ENCODE measurements at regions not wholly inside any gene's neighbourhood (a gene's known extent, or its start where the extent isn't known, plus 50 kb on each side); places are given as distances from the start of the nearest gene placed in this dataset.
"Not testable (repeated sequence)": the region's sequence is repeated elsewhere in the genome, so short reads cannot be mapped to it uniquely, and the experiment has no call there.

DNA sequence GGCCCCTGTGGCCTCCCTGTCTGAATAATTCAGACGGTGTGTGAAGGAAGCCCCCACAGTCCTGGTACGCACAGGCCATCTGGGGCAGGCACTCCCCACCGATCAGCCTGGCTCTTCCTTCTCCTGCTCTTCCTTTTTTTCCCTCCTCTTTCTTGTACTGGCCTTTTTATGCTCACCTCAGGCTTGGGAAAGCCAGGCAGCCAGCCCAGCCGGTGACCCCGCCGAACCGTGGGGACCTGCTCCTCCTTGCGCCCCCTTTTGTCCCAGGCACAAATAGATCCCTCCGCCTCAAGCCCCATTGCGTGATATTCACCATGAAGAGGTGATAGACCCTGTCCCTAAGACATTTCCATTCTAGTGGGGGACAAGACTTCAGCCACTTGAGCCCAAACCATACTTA lies 80.2 kb upstream of the BRD7 start:
- no peak for DNase-seq

DNA sequence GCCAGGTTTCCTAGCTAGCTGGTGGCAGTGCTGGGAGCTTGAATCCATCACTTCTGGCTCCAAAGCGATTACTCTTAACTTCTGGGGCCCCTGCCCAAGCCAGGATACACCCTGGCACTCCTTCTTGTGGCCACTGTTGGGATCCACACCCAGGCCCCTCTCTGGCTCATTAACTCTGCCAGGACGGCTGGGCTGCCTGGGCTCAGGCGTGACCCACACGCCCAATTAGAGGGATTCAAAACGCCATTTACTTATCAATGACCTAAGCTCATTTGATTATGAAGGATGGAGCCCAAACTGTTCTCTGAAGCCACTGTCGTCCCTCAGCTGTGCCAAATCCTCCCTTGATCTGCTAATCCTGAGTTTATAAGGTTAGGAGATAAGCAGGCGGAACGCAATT lies 79.7 kb upstream of the BRD7 start:
- DNase-seq: no peak

DNA sequence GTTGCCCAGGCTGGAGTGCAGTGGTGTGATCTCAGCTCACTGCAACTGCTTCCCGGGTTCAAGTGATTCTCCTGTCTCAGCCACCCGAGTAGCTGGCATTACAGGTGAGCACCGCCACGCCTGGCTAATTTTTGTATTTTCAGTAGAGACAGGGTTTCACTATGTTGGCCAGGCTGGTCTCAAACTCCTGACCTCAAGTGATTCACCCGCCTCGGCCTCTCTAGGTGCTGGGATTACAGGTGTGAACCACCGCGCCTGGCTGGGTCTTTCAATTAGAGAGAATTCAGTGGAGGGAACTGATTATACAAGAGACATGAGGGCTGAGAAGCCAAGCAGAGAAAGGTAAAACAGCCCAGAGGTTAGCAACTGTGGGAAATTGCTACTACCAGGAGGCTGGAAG lies 78.6 kb upstream of the BRD7 start:
- DNase-seq: not testable (repeated sequence)

DNA sequence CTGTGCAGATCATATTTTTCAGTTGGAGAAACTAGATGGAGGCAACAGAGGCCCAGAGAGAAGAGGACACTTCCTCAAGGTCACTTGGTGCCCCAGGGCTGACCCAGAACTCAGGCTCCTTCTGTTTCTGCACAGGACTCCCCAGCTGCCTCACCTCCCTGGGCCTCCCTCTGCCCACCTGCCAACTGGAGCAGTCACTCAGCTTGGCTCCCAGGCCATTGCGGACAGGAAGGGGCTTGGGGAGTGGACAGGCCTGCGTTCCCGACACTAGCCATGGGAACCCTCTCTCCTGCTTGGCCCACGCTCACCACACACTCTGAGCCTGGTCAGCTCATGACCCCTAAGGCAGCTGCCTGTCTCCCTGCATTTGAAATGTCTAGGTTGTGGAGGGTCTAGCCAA lies 78.1 kb upstream of the BRD7 start:
- DNase-seq: no peak

DNA sequence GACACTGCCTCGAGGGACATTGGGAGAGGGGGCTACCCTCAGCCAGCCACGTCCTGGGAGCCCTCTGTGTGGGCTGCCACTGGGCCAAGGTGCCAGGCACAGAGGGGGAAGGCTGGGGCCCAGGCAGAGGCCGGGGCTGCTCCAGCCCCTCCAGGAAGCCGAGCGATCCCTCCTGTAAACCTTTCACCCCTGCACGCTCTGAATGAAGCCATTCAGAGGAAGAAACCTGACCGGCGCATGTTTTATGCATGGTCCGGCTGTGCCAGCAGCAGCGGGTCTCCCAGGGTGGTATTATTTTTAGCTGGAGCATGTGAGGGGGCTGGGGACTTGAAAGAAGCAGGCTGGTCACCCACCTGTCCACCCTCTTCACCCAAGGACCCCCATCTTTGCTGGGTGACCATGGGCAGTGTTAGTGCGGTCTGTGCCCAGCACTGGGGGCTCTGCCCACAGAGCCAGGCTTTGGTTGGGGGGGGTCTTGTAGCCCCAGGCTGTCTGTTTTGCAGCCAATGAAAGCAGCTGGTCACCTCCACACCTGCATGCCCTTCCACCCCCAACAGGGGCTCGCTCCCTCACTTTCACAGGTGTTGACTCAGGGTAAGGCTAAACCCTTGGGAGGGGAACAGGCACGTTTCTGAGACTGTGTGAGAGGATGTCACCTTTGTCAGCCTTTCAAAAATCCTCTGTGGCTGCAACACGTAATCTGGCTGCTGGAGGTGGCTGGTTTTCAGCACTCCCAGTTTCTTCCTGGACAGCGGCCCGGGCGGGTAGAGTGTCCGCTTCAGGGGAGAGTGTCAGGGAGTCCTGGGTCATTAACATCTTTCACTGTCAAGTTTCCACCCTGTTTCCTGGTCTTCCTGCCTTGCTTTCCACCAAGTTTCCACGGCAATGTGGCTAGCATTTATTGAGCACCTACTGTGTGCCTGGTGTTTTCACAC lies 77.1 kb upstream of the BRD7 start:
- DNase-seq: no peak

DNA sequence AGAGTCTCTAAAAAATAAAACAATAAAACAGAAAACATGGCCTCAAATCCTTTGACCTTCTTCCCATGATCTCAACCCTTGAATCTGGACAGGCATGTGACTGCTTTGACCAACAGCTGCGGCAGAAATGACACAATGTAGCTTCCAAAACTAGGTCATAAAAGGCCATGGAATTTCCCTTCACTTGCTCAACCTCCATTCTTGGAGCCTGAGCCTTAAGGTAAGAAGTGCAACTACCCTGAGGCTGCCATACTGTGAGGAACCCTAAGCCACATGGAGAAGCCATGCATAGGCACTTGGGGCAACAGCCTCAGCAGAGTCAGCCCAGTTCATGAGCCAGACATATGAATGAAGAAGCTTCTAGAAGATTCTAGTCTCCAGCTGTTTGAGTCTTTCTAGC lies 75.7 kb upstream of the BRD7 start:
- peak in 1 of 2 donors; percentile 38 for DNase-seq

DNA sequence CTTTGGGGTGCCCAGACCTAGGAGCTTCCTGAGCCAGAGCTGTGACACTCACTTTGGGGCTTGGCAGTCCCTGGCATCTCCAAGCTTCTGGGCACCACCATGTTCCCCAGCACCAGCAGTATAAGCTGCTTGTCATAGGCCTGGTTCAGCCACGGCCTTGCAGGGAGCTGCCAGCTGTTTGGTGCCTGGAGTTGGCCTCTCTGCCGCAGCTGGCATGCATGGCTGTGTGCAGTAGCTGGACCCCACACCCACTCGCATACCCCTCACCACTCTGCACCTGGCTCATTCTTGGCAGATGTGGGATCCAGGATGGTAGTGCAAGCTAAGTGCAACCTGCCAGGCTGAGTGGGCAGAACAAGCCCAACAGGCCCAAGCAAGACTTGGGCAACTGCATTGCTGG lies 73.4 kb upstream of the BRD7 start:
- no peak for DNase-seq

DNA sequence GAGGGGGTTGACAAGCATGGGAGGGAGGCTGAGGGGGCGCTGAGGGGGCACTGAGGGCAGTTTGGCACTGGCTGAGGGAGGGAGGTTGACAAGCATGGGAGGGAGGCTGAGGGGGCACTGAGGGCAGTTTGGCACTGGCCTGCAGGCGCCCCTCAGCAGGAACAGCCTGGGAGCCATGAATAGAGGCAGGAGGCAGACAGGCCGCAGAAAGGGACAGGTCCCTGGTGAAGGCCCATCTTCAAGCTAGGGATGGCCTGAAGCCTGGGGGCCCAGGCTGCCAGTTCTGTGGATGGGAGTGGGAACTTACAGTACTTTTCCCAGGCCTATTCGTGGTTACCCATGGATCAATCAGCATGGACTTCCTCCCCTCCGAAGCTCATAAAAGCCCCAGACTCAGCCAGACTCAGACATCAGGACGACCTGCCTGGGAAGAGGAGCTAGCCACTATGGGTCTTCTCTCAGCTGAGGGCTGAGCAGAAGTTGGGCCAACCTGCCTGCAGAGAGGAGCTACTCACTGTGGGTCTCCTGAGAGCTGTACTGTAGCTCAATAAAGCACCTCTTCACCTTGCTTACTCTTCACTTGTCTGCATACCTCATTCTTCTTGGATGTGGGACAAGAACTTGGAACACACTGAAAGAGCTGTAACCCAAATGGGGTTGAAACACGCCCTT lies 72.8 kb upstream of the BRD7 start:
- no peak for DNase-seq

DNA sequence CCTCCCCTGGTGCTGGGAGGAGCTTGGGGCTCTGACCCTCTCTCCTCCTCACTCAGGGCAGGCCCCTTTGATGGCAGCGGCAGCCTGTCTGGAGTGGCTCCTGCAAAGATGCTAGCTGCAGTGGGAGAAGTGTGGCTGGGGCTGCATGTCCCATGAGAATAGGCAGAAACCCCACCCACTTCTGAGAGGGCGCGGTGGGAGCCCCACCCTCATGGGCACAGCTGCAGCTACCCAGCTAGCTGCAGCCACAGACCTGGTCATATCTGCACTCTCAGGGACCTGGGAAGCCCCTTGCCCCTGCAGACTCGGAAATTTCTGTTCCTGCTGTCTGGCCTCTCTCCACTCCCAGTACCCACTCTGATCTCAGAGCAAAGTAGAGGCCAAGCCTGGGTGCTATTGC lies 72.2 kb upstream of the BRD7 start:
- DNase-seq: no peak

DNA sequence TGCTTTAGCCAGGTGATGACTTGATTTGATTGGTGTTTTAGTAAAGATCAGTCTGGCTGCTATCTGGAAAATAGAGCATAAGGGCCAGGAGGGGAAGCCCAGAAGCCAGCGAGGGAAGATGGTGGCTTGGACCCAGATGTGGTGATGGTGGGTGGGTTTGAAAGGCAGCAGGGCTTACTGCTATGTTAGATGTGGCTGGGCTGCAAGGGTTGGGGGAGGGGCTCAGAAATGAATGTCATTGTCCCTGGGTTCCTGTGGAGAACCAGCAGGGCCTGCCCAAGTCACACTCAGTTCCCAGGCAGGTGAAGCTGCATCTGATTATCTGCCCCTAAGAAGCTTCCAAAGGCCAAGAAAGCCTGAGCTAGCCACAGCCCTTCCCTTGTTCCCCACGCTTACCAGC lies 71.7 kb upstream of the BRD7 start:
- DNase-seq: no peak

DNA sequence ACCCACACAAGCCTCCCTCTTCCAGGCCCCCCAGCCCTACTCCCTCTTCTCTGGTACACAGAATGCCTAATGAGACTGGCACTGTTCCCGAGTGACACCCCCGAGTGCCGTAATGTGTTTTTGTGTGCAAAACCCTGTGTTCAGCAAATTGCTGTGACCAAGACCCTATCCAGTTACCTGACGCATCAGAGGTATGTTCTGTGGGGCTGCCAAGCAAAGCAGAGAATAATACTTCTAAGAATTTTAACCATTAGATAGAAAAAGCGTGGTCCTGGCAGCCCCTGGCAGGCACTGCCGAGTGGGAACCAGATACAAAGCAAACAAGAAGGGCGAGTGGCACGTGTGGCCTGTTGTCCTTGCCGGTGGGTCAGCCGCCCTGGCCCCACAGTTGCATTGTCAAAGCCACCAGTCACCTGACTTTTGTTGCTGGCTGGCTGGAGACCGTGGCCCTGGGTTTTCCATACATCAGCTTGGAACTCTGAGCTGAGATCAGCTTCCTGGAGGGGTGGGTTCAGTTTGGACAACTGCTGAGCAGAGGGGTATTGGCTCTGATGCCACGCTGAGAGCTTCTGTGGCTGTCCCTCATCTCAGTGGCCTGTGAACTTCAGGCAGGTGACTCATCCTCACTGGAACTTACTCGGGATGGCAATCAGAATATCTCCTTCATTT lies 69.1 kb upstream of the BRD7 start:
- no peak for DNase-seq

DNA sequence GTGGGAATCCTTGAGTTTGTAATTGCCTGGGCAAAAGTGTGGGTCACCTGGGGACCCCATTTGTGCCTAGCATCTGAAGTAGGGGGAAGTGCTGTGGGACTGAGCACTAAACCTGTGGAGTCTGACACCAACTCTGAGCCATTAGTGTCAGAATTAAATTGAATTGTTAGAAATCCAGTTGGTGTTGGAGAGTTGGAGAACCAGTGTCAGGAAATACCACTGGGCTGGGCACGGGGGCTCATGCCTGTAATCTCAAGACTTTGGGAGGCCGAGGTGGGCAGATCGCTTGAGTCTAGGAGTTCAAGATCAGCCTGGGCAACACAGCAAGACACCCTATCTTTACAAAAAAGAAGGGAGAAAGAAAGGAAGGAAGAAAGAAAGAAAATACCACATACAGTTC lies 67.5 kb upstream of the BRD7 start:
- DNase-seq: no peak

DNA sequence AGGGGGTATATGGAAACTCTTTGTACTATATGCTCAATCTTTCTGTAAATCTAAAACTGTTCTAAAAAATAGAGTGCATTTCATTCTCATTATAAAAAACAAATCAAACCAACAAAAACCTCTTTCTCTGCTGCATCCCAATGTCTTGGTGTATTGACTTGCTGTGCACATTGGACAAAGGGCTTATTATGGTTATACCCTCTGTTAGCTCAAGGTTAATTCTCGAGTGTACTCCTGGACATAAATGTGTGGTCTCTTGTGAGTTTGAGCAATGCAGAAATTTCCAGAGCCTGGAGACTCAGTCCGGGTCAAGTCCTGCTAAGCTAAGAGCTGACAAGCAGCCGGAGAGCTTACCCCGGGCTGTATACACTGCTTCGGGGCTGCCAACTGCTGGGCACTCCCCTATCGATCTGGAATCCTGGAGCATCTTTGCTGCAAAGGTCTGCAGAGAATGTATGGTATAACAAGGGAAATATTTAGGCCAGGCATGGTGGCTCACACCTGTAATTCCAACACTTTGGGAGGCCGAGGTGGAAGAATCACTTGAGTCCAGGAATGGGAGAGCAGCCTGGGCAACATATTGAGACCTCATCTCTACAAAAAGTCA lies 66.2 kb upstream of the BRD7 start:
- no peak for DNase-seq

DNA sequence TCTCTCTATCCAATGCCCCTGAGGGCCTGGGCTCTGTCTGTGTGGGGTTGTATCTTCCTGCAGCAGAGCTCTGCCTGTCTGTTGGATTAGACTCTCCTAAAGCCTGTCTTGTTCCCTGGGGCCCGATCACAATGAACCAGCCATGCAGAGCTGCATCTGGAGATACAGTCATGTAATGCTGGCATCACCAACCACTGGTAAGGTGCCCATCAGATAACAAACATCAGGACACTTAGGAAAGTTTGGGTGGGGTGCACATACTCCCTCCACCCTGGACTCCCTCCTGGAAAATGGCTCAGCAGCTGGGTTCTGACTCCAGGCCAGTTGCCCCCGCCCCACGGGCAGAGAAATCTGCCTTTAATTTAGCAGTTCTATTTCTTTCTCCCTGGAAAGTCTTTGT lies 61.3 kb upstream of the BRD7 start:
- no peak for DNase-seq

DNA sequence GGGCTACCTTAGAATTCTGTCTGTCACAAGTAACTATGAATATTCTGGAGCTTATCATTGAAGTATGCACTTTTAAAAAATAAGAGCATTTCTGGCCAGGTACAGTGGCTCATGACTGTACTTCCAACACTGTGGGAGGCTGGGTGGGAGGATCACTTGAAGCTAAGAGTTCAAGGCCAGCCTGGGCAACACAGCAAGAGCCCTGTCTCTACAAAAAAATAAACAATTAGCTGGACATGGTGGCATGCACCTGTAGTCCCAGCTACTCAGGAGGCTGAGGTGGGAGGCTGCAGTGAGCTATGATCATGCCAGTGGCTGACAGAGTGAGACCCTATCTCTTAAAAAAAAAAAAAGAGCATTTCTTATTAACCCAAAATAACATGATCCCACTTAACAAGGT lies 60.0 kb upstream of the BRD7 start:
- no peak for DNase-seq

DNA sequence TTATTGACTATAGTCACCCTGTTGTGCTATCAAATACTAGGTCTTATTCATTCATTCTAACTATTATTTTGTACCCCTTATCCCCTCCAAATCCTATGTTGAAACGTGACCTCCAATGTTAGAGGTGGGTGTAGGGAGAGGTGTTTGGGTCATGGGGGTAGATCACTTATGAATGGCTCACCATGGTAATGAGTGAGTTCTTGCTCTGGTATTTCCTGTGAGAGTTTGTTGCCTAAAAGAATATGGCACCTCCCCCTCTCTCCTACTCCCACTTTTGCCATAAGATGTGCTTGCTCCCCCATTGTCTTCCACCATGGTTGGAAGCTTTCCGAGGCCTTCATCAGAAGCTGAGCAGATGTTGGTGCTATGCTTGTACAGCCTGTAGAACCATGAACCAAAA lies 59.3 kb upstream of the BRD7 start:
- no peak for DNase-seq

DNA sequence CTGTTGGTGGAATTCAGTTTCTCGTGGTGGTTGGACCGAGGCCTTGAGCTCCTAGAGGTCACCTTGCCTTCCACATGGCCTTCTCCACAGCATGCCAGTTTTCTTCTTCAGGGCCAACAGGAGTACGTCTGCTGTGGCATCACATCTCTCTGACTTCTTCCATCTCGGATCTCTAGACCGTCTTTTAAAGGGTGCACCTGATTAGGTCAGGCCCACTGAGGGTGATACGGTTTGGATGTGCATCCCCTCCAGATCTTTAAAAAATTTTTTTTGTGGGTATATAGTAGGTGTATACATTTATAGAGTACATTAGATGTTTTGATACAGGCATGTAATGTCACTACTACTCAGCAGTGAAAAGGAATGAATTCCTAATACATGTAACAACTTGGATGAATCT lies 58.3 kb upstream of the BRD7 start:
- no peak for DNase-seq

DNA sequence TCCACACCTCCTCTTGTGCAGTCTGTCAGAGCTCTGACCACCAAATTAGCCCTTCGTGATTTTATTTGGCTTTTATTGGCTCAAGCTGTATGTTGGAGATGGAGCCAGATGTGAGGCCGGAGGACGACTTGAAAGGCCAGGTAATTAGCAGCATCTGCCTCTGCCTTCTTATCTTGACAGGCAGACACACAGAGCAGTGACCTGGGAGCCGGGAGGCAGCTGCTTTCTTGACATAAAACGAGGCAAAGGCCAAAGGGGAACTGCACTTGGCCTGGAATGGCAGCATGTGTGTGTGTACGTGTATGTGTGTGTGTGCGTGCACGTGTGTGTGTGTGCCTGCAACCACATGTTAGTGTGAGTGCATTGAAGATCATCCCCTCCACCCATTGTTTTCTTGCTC lies 56.9 kb upstream of the BRD7 start:
- no peak for DNase-seq

DNA sequence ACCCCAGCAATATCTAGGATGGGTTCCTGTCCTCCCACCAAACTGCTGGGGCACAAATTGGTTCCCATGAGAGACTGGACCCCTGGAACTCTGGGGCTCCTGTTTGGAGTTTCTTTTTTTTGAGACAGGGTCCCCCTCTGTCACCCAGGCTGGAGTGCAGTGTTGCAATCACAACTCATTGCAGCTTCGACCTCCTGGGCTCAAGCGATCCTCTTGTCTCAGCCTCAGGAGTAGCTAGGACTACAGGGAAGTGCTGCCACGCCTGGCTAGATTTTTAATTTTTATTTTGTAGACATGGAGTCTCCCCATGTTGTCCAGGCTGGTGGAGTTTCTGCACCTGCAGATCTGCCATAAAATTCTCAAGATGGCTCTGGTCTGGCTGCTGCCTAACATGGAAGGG lies 56.3 kb upstream of the BRD7 start:
- DNase-seq: no peak

DNA sequence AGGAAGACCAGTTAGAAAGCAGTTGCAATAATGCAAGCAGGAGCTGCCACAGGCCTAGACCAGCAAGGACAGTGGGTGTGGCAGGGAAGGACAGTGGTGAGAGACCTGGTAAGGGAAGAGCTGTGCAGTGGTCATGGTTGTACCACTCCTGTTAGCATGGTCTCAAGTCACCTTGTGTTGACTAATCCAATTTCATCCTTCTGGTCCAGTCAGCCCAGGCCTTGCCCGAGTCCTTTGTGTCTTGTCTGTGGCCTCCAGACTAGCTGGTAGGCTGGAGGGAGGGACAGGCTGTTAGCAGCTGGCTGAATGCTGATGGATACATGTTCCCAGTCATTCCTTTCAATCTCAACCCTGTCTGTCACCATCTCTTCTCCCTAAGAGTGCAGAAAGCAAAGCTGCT lies 54.1 kb upstream of the BRD7 start:
- no peak for DNase-seq

DNA sequence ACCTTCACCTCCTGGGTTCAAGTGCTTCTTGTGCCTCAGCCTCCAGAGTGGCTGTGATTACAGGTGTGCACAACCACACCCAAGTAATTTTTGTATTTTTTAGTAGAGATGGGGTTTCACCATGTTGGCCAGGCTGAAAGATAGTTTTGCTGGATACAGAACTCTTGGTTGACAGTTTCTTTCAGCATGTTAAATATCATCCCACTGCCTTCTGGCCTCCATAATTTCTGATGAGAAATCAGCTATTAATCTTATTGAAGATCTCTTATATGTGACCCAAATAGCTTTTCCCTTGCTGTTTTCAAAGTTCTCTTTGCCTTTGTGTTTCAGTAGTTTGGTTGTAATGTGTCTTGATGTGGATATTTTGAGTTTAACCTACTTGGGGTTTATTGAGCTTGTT lies 50.3 kb upstream of the BRD7 start:
- DNase-seq: no peak
